ENCODE measurements at regions not wholly inside any gene's neighbourhood (a gene's known extent, or its start where the extent isn't known, plus 50 kb on each side); places are given as distances from the start of the nearest gene placed in this dataset.

- Mint-ChIP-seq H3K4me1 (no peaks in the 10 kb centered on the region), H3K36me3 (no peaks in the 10 kb centered on the region), H3K9me3 (peaks cover 3% of the 10 kb centered on the region), H3K4me3 (no peak overlapping the region), H3K27me3 (peaks cover 16% of the 10 kb centered on the region), H3K27ac (no peak overlapping the region)
- ATAC-seq, result no peak
Measured at GRCh38 chr2:72036595-72036994, 111.1 kb downstream of the CYP26B1 start.

GRCh38 chr2:72036173-72036545 lies 111.5 kb downstream of the CYP26B1 start:
- Mint-ChIP-seq H3K9me3 (peaks cover under 1% of the 10 kb centered on the region), H3K27me3 (peaks cover 16% of the 10 kb centered on the region), H3K4me3 (no peak overlapping the region), H3K36me3 (no peaks in the 10 kb centered on the region), H3K4me1 (no peaks in the 10 kb centered on the region), H3K27ac (no peak overlapping the region)
- no peak for ATAC-seq

DNA sequence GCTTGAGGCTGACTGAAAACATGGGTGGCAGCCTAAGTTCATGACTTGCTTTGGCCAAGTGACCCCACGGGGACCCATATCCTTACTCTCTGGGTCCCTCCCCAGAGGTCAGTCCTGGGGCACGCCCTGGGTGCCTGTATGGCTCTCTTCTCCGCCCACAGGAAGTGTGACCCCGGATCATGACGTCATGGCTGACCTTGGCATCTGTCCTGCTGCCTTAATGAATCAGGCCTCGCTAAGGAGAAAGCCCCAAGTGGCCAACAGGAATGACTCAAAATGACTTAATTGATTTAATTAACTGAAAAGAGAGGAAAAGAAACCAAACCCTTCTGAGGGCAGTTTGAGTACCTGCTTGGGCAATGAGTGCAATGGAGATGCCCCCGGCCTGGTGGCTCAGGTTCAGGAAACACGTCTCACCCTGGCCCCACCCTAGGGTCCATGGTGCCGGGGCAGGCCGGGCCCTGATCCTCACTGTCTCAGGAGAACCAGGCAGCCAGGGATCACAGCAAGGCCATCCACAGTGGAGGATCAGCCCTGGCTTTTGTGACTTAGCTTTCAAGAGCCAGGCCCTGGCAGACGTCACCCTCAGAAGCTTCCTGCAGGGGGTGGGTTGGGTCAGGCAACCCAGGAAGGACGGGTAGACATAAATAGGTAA lies 112.0 kb downstream of the CYP26B1 start:
- Mint-ChIP-seq H3K4me3 (no peak overlapping the region), H3K9me3 (no peaks in the 10 kb centered on the region), H3K4me1 (no peaks in the 10 kb centered on the region), H3K27me3 (peaks cover 16% of the 10 kb centered on the region), H3K36me3 (no peaks in the 10 kb centered on the region), H3K27ac (no peak overlapping the region)
- no peak for ATAC-seq

GRCh38 chr2:72034353-72035095 lies 113.1 kb downstream of the CYP26B1 start:
- no peaks in the 10 kb centered on the region for H3K4me1 Mint-ChIP-seq
- H3K9me3 Mint-ChIP-seq, result no peaks in the 10 kb centered on the region
- H3K36me3 Mint-ChIP-seq, result no peaks in the 10 kb centered on the region
- H3K27me3 Mint-ChIP-seq, result peaks cover 16% of the 10 kb centered on the region
- no peak overlapping the region for H3K4me3 Mint-ChIP-seq
- ATAC-seq, result no peak
- no peak overlapping the region for H3K27ac Mint-ChIP-seq

DNA sequence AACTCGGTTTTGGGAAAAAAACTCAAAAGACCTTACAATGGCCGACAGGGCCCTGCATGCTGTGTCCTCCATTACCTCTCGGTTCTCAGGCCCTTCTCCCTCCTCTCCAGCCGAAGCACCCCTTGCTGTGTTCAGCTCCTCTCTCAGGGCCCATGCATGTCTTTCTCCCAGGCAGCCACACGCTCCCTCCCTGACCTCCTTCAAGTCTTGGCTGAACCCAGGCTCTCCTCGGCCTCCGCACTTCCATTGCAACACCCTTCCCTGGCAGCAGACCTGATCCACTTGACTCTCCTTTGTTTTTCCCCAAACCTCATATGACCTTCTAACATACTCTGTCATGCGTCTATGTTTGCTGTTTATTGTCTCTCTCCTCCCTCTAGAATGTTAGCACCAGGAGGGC lies 114.0 kb downstream of the CYP26B1 start:
- Mint-ChIP-seq H3K9me3 (no peaks in the 10 kb centered on the region), H3K27me3 (peaks cover 16% of the 10 kb centered on the region), H3K36me3 (no peaks in the 10 kb centered on the region), H3K4me1 (no peaks in the 10 kb centered on the region), H3K27ac (no peak overlapping the region), H3K4me3 (no peak overlapping the region)
- ATAC-seq, result no peak

- no peak overlapping the region for H3K4me3 Mint-ChIP-seq
- H3K4me1 Mint-ChIP-seq, result no peaks in the 10 kb centered on the region
- peaks cover 16% of the 10 kb centered on the region for H3K27me3 Mint-ChIP-seq
- no peaks in the 10 kb centered on the region for H3K36me3 Mint-ChIP-seq
- peak; percentile 14 for ATAC-seq
- H3K27ac Mint-ChIP-seq, result no peak overlapping the region
- H3K9me3 Mint-ChIP-seq, result no peaks in the 10 kb centered on the region
Measured at GRCh38 chr2:72032481-72033041, 115.1 kb downstream of the CYP26B1 start.

DNA sequence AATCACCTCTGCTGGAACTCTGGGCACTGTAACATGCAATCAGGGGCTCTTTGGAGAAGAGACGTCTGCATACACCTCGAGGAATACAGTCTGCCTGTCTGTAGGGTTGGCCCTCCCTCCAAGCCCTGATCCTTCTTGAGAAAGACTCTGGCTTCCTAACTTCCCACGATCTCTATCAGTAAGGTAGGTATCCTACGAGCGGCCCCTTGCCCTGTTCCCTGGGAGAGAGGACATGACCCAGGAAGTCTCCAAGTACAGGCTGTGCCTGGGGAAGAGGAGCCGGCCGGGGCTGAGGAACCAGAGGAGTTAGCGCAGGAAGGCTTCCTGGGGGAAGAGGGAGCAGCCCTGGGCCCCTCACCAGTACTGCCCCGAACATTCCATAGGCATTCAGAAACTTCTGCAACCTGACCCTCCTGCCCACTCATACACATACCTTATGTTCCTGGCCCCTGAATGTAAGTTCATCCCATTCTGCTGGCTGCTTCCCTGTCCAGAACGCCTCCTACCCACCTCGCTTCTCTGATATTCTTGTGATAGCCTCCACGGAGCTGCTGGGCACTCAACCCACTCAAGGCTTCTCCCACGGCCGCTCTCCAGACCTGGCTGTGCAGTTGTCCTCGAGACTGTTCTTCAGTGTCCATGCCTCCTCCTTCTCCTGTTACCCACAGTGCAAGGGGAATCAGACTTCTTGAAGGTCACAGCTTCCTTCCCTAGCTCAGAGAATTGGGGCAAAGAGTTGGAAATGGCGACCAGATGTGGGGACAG lies 116.1 kb downstream of the CYP26B1 start:
- no peak overlapping the region for H3K4me3 Mint-ChIP-seq
- no peak overlapping the region for H3K27ac Mint-ChIP-seq
- no peaks in the 10 kb centered on the region for H3K9me3 Mint-ChIP-seq
- H3K36me3 Mint-ChIP-seq, result no peaks in the 10 kb centered on the region
- H3K27me3 Mint-ChIP-seq, result peaks cover 16% of the 10 kb centered on the region
- no peaks in the 10 kb centered on the region for H3K4me1 Mint-ChIP-seq
- ATAC-seq, result no peak

DNA sequence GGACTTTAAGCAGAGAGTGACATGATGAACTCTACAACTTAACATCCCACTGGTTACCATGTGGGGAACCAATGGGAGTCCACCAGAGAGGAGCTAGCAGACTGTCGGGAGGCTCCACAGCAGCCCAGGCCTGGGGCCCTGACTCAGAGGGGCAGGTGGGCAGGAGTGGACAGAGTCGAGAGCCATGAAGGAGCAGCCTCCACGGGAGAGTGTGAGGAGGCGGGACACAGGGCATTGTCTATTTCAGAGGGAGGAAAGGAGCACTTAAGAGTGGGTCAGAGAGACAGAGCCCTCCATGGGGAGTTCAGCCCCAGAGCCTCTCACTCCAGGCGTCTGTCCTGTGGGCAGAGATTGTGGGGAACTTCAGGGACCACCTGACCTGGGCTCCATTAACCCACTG lies 118.7 kb downstream of the CYP26B1 start:
- ATAC-seq, result no peak
- Mint-ChIP-seq H3K4me1 (no peaks in the 10 kb centered on the region), H3K36me3 (no peaks in the 10 kb centered on the region), H3K9me3 (no peaks in the 10 kb centered on the region), H3K27me3 (peaks cover 7% of the 10 kb centered on the region), H3K27ac (no peak overlapping the region), H3K4me3 (no peak overlapping the region)

- no peaks in the 10 kb centered on the region for H3K36me3 Mint-ChIP-seq
- H3K27me3 Mint-ChIP-seq, result peaks cover 2% of the 10 kb centered on the region
- no peak for ATAC-seq
- no peak overlapping the region for H3K27ac Mint-ChIP-seq
- H3K4me1 Mint-ChIP-seq, result no peaks in the 10 kb centered on the region
- no peak overlapping the region for H3K4me3 Mint-ChIP-seq
- no peaks in the 10 kb centered on the region for H3K9me3 Mint-ChIP-seq
Measured at GRCh38 chr2:72028351-72028995, 119.2 kb downstream of the CYP26B1 start.

DNA sequence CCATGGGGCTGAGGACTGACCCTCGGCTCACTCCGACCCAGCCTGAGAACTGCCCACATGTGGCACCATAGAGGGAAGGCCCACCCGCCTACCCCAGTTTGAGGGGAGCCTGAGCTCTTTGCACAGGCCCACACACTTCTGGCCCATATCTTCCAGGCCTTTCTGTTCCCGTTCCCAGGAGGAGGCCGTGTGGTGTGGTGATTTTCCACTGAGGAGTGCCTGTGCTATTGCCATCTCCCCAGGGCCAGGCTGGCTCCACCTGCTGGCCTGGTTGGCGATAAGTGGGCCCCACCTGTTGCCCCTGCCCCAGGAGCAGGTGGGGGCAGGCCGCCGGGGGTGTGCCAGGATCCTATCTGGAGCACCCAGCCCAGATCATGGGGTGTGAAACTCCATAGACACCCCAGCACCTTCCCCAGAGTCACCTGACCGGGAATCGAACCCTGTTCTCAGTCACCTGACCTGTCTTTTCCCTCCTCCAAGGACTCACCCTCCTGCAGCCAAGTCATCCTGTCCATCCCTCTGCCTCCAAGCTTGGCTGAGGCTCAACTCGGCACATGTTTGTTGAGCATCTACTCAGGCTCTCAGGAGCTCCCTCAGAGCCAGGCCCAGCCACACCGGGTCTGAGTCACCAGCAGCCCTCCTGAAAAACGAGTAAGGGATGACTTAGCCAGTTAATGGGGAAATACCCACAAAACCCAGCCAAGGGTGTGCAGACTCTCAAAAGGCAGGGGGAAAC lies 120.1 kb downstream of the CYP26B1 start:
- Mint-ChIP-seq H3K4me3 (no peak overlapping the region), H3K36me3 (no peaks in the 10 kb centered on the region), H3K9me3 (no peaks in the 10 kb centered on the region), H3K27ac (no peak overlapping the region), H3K27me3 (no peaks in the 10 kb centered on the region), H3K4me1 (no peaks in the 10 kb centered on the region)
- ATAC-seq, result peak; percentile 42

DNA sequence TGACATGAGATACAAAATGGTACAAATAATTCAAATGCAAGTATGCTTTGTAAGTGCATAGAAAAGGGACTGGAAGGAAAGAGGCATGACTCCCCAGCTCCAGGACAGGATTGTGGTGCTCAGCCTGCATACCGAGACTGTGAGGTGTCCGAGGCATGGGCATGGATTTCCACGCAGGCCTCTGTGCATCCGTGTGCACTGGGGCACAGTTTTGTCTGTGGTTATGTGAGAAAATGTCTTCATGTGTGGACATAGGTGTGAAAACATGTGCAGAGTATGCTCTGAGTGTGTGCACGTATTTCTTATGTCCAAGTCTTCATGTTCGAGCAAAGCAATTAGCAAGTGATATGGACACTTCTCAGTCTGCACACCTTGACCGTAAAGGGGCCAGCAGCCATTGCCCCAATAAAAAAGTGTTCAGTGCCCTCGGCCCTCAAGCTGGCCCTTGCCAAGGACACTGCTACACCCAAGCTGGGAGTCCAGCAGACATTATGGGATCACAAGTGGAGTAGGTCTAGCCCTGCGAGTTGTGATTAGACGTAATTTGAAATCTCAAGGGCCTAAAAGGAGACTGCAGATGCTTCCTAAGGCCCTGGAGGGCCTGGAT lies 120.7 kb downstream of the CYP26B1 start:
- Mint-ChIP-seq H3K27me3 (no peaks in the 10 kb centered on the region), H3K36me3 (no peaks in the 10 kb centered on the region), H3K9me3 (no peaks in the 10 kb centered on the region), H3K4me3 (no peak overlapping the region), H3K27ac (no peak overlapping the region), H3K4me1 (no peaks in the 10 kb centered on the region)
- ATAC-seq, result no peak

DNA sequence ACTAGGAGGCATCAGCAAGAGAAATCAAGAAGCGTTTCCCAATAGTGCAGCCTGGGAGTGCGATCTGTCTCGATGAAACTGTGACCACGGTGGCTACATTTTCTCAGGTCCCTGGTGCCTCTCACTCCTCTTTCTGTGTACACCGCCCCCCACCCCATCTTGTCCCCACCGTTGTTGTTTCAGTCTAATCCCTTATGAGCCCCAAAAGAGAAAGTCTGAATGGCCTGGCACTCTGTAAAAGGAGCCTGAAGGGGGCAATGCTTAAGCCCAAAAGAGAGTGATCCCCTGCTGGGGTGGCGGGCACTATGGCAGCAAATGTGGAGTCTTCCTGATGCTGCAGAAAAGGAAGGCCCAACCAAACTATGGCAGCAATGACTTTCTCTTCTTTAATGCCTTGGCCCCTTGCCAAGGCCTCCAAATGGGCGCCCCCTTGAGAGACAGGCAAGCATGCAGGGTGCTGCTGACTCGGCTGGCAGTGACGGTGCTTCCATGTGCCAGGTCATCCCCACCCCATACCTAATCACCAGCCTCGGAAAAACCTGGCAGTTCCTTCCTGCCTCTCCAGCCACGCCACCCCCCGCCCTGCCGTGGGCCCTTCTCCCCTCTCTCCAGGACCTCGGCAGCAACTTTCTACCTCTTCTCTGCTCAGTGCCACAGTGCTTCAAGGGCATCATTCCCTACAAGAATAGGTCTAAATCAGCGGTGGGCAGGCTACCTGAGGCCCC lies 123.0 kb downstream of the CYP26B1 start:
- Mint-ChIP-seq H3K27me3 (no peaks in the 10 kb centered on the region), H3K9me3 (no peaks in the 10 kb centered on the region), H3K4me1 (no peaks in the 10 kb centered on the region), H3K27ac (no peak overlapping the region), H3K4me3 (no peak overlapping the region), H3K36me3 (no peaks in the 10 kb centered on the region)
- ATAC-seq, result no peak

DNA sequence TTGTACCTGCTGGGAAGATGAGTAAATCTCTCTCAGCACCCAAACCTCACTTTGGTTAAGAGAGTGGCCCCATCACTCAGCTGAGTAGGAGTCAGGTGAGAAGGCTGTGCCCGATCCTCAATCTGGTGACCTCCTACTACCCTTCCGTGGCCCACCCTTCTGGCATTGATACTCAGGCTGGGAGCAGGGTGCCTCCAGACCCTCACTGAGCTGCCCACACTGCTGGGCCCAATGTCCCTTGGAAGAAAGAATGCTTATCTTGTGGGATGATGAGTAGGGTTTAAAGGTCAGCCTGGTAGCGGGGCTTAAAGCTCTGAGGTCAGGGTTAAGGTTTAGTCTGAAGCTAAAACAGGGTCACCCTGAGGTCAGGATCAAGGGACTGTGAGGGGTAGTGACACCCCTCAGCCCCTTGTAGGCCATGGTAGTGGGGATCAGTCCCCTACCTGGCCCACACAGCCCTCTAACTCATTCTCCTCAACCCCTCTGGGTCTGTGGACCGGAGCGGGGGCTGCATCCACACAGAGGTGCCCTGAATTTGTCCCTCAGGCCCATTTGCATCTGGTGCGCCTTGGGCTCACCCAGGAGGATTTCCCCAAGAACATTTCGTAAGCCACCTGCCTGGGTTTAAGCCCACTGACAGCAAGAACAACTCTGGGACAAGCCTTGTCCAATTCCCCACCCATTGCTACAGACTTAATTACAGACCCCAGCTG lies 123.8 kb downstream of the CYP26B1 start:
- no peaks in the 10 kb centered on the region for H3K4me1 Mint-ChIP-seq
- H3K4me3 Mint-ChIP-seq, result no peak overlapping the region
- H3K27ac Mint-ChIP-seq, result no peak overlapping the region
- no peak for ATAC-seq
- no peaks in the 10 kb centered on the region for H3K27me3 Mint-ChIP-seq
- H3K9me3 Mint-ChIP-seq, result no peaks in the 10 kb centered on the region
- no peaks in the 10 kb centered on the region for H3K36me3 Mint-ChIP-seq

All from stimulated activated memory B cell treated with anti-CD40 and anti-IgM and Interleukin-4, amounts not matched to agents 10 μg/mL and 1 μg/mL and 100 μg/mL, for 72 hours (primary cell).